ENCODE measurements at regions not wholly inside any gene's neighbourhood (a gene's known extent, or its start where the extent isn't known, plus 50 kb on each side); places are given as distances from the start of the nearest gene placed in this dataset.

DNA sequence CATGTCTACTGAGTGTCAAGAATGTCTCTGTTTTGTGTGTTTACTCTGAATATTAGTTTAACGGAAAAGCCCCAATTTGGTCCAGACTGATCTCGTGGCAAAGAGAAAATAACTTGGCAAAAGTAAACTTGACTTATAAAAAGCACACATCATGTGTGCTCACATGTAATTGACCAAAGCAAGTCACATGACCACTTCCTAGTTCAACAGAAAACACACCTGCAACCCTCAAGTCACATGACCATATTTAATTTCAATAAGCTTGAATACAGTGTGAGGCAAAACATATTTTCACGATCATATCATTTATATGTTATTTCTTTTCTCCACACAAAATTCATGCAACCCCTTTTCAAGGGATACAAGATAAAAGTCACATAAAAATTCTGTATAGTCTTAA is 662.4 kb downstream of the SLITRK1 start:
- DNase-seq (ENCODE audit: low read depth) = no peak

DNA sequence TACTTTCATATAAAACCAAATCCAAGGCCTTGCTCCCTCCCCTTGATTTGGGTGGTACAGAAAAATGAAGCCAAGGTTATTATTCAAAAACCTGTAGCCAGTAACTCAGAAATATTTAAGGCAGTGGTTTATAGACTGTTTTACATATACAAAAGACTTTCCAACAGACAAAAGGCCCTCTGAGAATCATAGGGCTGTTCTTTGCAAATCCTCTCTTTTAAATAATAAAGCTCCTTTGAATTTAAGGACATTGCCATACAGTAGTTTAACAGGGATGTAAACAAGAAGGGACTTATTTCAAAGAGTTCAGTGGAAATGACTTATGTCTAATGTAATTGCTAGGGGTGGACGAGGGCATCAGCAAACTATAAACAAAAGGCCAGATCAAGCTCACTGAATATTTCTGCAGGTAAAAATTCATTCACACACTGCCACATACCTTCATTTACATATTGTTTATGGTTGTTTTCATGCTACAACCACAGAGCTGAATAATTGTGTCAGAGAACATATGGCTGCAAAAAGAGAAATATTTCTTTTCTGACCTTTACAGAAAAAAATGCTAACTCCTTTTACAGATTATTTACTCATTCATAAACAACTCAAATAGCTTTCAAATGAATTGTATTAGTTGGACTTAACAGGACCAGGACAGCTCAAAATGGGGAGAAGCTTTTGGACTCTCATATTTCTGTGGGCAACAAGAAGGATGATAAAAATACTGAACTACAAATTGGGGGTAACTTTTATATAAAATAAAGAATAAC is 665.6 kb downstream of the SLITRK1 start:
- DNase-seq (ENCODE audit: low read depth) = no peak

DNA sequence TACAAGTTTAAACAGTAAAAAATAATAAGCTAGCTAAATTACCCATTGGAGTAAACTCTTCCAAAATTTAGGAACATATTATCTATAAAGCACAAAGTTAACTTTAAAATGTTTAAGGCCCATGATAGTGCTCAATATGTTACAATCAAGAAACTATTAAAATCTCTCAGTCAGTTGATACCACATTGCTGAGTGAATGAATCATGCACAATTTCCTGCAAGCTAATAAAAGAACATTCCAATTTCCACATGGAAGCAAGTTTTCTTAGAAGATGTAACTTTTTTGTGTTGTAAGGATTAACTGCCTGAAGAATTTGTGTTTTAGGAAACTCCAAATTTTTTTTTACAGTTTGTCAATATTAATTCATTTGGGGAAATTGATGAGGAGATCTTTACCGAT is 666.6 kb downstream of the SLITRK1 start:
- no peak for DNase-seq (ENCODE audit: low read depth)

DNA sequence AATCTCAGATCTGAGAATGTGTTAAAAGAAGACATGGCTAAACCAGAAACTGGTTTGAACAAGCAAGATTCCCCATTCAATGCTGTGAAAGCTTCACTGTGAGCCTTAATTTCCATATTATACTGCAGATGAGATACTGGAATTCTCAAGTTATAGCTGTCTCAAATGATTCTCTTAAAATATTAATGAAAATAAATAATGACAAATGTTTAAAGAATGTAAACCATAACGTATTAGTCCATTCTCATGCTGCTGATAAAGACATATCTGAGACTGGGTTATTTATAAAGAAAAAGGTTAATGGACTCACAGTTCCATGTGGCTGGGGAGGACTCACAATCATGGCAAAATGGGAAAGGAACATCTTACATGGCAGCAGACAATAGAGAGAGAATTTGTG is 667.8 kb downstream of the SLITRK1 start:
- DNase-seq (ENCODE audit: low read depth) = no peak

DNA sequence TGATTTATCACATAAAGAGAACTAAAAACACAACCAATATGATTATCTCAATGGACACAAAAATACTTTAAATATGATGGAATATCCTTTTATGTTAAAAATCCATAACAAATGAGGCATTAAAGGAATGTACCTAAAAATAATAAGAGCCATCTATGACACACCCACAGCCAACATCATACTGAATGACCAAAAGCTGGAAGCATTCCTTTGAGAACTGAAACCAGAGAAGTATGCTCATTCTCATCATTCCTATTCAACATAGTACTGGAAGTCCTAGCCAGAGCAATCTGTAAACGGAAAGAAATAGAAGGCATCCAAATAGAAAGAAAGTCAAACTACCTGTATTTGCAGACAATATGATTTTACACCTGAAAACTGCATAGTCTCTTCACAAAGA is 671.0 kb downstream of the SLITRK1 start:
- no peak for DNase-seq (ENCODE audit: low read depth)

DNA sequence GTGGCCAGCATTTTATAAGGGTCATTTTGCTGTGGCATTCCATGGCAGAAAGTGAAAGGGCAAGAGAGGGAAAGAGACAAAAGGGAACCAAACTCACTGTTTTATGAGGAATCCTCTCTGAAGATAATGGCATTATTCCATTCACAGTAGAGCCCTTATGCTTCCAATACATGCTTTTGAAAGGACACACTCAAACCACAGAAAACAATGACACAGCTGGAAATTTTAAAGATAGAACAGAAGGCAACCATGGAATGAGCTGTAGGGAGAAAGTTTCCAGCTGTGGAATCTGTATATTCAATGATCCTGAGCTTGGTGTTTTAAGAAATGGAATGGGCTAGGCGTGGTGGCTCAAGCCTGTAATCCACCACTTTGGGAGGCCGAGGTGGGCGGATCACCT is 677.4 kb downstream of the SLITRK1 start:
- DNase-seq (ENCODE audit: low read depth) = no peak

DNA sequence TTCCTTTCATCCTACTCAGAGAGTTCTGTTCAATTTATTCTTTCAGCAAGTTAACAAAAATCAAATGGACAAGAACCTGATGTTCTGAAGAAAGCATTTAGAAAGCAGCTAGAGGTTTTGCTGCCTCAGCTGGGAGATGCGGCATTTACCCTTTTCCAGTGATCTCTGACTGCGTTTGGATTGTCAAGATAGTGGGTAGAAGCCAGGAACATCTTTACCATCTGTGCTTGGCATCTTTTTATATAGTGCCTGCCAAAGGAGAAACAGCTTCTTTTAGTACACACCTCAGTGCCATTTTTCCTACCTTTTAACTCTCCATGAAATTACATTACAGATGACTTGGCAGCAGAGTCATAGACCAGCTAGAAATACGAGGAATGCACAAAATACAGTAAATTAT is 680.8 kb downstream of the SLITRK1 start:
- DNase-seq (ENCODE audit: low read depth) = no peak

DNA sequence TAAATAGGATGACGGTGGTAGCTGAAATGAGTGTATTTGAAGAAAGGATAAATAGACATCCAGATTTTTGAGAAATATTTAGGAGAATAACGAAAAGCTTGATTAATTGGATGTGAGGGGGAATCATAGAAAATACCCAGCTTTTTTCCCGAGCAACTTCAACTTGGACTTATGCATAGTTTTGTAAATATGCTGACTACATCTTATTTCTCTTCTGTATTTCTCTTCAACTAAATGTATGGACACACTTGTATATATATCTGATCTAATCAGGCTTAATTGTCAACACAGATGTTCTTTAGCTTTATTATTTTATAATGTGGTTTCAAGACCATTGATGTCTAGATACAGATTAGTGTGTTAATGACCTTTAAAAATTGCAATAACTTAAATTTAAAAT is 685.0 kb downstream of the SLITRK1 start:
- DNase-seq (ENCODE audit: low read depth) = no peak

DNA sequence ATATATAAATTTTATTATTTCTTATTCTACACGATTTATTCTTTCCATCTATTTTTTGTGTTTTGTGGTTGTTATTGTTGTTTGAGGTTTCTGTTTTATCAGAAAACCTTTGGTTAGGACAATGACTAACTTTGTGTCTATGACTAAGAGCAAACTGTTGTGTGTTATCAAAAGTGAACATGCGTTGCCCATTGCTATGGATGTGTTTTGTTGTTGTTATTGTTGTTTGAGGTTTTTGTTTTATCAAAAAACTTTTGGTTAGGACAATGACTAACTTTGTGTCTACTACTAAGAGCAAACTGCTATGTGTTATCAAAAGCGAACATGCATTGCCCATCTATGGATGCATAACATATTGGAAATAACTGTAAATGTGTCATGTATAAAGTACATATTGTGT is 692.3 kb downstream of the SLITRK1 start:
- DNase-seq (ENCODE audit: low read depth) = no peak

DNA sequence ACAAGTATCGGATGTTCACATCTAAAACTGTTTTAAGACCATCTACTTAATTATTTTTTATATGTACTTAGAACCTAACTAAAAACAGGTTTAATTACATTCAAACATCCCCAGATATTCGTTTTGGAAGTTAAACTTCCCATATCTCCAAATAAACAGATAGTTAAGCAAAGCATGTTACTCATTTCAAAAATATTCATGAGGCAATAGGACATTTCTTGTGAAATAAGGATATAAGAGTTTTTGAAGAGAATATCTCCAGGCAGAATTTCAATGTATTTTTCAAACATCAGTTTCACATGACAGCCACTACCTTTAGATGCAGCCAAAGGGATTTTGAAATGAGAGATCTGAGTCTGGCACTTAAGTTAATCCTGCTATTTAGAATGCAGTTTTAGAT is 697.5 kb downstream of the SLITRK1 start:
- DNase-seq (ENCODE audit: low read depth) = no peak

DNA sequence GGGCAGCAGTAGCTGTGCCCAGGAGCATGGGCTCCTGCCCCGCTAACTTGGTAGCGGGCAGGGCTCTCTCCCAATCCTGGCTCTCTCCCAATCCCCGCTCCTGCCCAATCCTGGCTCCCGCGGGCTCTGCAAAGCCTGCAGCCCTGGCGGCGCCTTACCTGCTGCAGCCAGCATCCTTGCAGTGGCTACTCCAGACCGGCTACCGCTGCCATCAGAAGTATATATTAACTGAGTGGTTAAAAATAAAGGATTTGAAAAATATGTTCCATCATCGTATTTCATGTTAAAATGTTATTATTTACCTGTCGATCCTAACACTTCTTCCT is 698.2 kb downstream of the SLITRK1 start:
- no peak for DNase-seq (ENCODE audit: low read depth)

DNA sequence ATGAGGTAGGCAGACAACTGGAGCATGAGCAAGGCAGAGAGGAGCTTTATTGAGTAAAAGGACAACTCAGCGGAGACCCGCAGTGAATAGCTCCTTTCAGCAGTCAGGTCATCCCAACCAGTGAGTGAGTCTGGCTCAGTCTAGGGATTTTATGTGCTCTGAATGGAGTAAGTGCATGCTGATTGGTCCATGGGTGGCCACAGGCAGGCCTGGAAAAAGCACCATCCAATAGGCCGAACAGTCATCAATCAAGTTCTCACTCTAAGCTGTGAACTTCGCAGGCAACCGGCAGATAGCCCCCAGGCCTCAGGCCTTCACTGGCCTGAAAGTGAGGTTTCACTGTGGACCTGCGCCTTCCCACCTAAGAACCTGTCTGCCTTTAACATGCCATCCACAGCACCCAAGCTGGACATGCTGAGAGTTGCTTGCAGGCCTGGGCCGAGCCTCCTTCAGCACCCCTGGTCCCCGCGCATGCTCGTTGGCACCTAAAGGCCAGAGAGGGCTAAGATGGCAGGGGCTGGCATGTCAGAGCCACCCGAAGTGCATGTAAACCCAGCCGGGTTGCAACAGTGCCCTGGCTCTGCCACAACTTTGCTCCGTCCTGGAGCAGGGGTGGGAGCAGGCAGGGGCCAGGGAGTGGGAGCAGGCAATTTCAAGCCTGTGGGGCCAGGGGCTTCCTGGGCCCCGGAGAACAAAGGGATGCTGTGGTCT is 698.7 kb downstream of the SLITRK1 start:
- no peak for DNase-seq (ENCODE audit: low read depth)

DNA sequence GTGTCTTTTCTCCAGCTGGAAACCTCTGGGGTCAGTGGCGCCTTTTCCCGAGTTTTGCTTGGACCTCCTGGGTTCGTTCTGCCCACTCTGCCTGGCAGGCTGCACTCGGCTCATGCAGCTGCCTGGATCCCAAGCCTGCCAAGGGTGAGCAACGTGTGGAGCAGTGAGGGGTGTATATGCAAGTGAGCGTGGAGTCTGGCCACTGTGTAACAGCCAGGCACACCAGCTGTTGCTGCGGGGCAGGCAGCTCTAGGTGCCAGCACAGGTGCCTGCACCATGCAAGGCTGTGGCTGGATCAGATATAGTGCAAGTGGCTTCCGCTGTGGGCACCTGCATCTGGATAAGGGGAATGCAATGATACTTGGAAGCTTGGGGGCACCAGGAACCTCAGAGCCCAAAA is 699.4 kb downstream of the SLITRK1 start:
- DNase-seq (ENCODE audit: low read depth) = no peak

DNA sequence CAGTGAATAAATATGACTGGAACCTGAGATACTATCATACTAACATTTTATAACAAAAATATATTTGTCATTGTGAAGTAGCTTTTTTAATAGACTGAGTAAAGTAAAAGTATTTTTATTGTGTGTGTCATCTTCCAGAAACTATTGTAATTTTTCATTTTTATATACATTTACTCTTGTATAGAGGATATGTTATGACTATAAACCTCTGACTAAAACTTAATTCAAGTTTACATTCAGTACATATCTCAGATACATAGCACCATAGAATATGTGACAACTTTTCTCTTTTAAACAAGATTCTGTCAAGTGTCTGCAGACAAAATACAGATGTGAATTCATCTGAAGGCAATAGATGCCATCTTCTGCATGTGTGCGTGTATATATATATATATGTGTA is 704.3 kb downstream of the SLITRK1 start:
- DNase-seq (ENCODE audit: low read depth) = no peak

DNA sequence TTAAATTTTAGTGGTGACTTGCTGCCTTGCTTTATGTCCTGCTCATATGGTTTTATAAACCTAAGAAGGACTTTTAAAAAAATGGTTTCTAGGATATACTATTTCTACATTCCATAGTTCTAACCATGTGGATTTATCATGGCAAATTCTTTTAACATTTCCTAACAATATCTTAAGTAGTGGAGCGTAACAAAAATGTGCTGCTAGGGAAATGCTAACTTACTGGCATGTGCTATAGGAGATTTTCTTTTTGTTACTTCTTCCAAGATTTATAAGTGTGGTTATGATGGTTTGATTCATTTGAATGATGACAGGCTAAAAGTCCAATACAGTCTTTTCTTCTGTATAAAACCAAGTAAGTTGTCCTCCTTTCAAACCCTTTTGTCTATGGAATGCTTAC is 713.7 kb downstream of the SLITRK1 start:
- DNase-seq (ENCODE audit: low read depth) = no peak

DNA sequence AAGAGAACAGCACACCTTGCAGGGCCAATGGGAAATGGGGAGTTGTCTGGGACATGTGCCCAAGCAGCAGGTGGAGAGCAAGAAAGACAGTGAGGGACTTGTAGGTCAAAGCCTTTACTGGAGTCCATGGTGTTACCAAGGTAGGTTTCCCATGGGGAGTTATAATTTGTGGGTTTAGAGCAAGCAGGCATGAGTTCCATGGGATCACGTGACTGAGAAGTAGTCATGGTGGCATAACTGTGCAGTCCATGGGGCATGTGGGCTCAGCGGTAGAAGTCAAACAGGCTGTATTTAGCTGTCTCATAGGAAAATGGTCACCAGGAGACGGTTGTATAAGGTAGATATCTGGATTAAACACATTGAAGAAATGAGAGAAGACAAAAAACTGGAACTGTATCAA is 715.1 kb downstream of the SLITRK1 start:
- no peak for DNase-seq (ENCODE audit: low read depth)

DNA sequence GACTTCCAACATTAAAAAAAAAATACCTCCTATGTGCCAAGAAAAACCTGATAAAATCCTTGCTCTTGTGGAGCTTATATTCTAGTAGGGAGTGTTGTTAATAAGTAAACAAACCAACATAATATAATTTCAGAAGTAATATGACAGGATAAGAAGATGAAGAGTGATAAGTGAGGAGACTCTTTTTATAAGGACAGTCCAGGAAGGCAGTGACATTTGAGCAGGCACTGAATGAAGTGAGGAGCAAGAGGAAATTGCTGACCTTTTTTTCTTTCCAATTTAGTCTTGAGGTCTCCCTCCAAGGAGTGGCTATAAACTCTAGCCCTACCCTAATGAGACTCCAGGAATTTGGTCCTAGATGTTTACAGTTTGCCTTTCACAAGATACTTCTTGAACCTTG is 715.7 kb downstream of the SLITRK1 start:
- DNase-seq (ENCODE audit: low read depth) = no peak

DNA sequence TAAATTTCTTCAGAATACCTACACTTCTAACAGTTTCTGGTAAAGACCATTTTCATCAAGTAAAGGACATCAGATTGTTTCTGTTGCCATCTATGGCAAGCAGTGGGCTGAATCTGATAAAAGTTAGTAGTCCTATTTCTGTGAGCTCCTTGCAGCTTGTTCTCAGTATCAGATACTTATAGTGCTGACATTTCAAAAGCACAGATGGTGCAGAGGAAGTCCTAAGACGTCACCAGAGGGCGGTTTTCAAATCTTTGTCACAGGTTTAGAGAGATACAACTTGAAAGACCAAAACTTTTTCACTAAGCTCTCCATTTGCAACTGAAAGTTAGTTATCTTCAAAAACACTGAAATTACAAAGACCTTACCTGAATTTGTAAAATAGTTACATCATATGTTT is 719.8 kb downstream of the SLITRK1 start:
- no peak for DNase-seq (ENCODE audit: low read depth)

DNA sequence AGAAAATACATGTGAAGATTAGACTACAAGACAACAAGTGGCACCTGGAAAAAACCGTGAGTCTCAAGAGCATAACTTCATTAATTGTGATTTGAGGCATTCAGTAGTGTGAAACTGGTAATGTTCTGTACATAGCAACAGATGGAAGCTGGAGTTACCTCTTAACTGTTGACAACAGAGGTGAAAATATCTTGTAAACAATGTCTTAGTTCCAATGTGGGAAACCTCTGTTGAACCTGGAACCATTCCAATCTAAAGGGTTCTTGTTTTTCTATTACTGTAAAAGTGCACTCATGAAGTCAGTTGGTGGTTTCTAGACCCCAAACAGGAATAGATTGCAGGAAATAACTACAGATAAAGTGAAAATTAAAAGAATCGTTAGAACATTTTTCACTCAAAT is 728.4 kb downstream of the SLITRK1 start:
- DNase-seq (ENCODE audit: low read depth) = no peak

DNA sequence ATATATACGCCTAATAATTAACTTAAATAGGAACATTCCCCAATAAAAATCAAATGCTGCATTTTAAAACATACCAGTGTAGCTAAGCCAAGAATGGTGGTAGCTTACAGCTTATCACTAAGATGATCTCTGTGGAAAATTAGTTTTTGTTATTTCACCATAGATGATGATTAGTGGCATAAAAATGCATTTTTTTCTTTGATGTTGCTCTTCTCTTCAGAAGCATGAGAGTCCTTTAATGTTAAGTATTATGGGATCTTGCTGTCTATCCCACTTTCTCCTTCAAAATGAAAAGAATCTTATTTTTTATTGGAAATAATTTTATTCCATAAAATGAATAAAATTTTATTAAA is 731.0 kb downstream of the SLITRK1 start:
- no peak for DNase-seq (ENCODE audit: low read depth)

DNA sequence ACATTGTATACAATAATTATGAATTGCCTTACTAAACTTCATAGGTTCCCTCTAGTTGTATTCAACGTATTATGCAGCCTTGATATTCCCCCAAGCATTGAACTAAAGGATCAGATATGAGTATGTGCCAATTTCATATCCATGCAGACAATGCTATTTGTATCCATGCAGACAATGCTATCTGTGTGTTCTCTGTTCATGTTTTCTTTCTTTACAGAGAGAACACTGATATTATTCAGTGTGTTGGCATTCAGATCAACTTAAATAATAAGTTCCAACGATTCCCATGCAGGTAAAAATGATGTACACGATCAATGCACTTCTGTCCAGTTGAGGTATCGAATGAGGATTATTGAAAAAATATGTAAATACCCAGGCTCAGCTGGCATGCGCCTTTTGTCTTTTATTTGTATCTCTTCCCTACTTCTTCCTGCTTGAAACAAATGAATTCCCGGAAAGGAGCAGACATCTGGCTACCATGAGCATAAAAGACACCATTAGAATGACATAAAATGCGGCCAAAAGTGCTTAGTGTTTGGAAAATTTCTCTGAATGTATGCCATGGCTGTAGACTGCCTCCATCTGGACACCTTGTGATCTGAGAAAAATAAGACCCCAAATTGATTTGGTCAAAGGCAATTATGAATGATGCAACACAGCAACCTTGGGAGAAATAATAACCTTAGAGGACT is 731.5 kb downstream of the SLITRK1 start:
- no peak for DNase-seq (ENCODE audit: low read depth)

DNA sequence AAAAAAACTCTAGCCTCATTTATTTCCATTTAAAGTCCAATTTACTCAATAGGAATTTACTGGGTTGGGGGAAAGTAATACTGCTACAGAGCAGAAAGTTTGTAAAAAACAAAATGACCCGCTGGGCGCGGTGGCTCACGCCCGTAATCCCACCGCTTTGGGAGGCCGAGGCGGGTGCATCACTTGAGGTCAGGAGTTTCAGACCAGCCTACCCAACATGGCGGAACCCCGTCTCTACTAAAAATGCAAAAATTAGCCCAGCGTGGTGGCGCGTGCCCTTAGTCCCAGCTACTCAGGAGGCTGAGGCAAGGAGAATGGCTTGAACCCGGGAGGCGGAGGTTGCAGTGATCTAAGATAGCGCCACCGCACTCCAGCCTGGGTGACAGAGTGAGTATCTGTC is 745.6 kb downstream of the SLITRK1 start:
- no peak for DNase-seq (ENCODE audit: low read depth)

DNA sequence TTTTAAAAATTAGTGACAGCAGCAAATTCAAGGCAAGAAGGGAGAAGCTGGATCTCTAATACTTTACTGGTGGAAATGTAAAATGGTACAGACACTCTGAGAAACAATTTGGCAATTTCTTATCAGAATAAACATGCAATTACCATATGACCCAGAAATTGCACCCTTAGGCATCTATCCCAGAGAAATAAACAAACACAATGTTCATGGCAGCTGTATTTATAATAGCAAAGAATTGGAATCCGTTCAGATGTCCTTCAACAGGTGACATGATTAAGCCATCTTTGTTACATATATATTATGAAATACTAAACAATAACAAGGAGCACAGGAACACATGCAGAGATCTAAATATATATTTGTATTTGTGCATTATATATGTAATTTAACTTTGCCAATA is 756.5 kb downstream of the SLITRK1 start:
- DNase-seq (ENCODE audit: low read depth) = no peak

Measured in forelimb muscle (tissue), 1 donor.